ENCODE measurements at regions not wholly inside any gene's neighbourhood (a gene's known extent, or its start where the extent isn't known, plus 50 kb on each side); places are given as distances from the start of the nearest gene placed in this dataset.

GRCh38 chr13:61838568-61838967 lies 422.9 kb upstream of the PCDH20 start:
- DNase-seq: no peak

GRCh38 chr13:61833228-61833627 lies 417.6 kb upstream of the PCDH20 start:
- no peak for DNase-seq

GRCh38 chr13:61831026-61831425 lies 415.4 kb upstream of the PCDH20 start:
- DNase-seq: no peak

- no peak for DNase-seq
These were observed 414.8 kb upstream of the PCDH20 start for GRCh38 chr13:61830475-61830874.

- DNase-seq: no peak
These were observed 408.5 kb upstream of the PCDH20 start for GRCh38 chr13:61824168-61824567.

GRCh38 chr13:61812286-61812685 lies 396.6 kb upstream of the PCDH20 start:
- DNase-seq: no peak

GRCh38 chr13:61810065-61810464 lies 394.4 kb upstream of the PCDH20 start:
- DNase-seq: no peak

GRCh38 chr13:61797397-61797796 lies 381.7 kb upstream of the PCDH20 start:
- DNase-seq: no peak

- no peak for DNase-seq
These were observed 379.9 kb upstream of the PCDH20 start for GRCh38 chr13:61795580-61795979.

GRCh38 chr13:61779456-61779855 lies 363.8 kb upstream of the PCDH20 start:
- DNase-seq: no peak

- DNase-seq: no peak
These were observed 362.9 kb upstream of the PCDH20 start for GRCh38 chr13:61778531-61778930.

- DNase-seq: no peak
These were observed 362.2 kb upstream of the PCDH20 start for GRCh38 chr13:61777899-61778298.

GRCh38 chr13:61777271-61777670 lies 361.6 kb upstream of the PCDH20 start:
- DNase-seq: no peak

GRCh38 chr13:61774903-61775302 lies 359.3 kb upstream of the PCDH20 start:
- DNase-seq: no peak

GRCh38 chr13:61770681-61771080 lies 355.0 kb upstream of the PCDH20 start:
- no peak for DNase-seq

- DNase-seq: no peak
These were observed 352.5 kb upstream of the PCDH20 start for GRCh38 chr13:61768175-61768574.

- DNase-seq: no peak
These were observed 351.0 kb upstream of the PCDH20 start for GRCh38 chr13:61766667-61767058.

- DNase-seq: no peak
These were observed 350.5 kb upstream of the PCDH20 start for GRCh38 chr13:61765940-61766666.

GRCh38 chr13:61765181-61765742 lies 349.6 kb upstream of the PCDH20 start:
- DNase-seq: no peak

GRCh38 chr13:61761690-61762089 lies 346.0 kb upstream of the PCDH20 start:
- no peak for DNase-seq

- DNase-seq: no peak
These were observed 344.5 kb upstream of the PCDH20 start for GRCh38 chr13:61760102-61760501.

GRCh38 chr13:61756031-61756430 lies 340.4 kb upstream of the PCDH20 start:
- no peak for DNase-seq

- DNase-seq: no peak
These were observed 335.4 kb upstream of the PCDH20 start for GRCh38 chr13:61751039-61751438.

GRCh38 chr13:61738236-61738750 lies 322.6 kb upstream of the PCDH20 start:
- no peak for DNase-seq

GRCh38 chr13:61734683-61735082 lies 319.0 kb upstream of the PCDH20 start:
- no peak for DNase-seq

Measured in stimulated activated CD4-positive, alpha-beta T cell treated with anti-CD3 and anti-CD28 coated beads, Interleukin-4, amount 100 ng/mL, for 24 hours (primary cell).